ENCODE measurements at regions not wholly inside any gene's neighbourhood (a gene's known extent, or its start where the extent isn't known, plus 50 kb on each side); places are given as distances from the start of the nearest gene placed in this dataset.
"Not testable (repeated sequence)": the region's sequence is repeated elsewhere in the genome, so short reads cannot be mapped to it uniquely, and the experiment has no call there.

- no peak for ATAC-seq
- intact Hi-C loops (cut with DNase I, micrococcal nuclease): no loop called here
- no peaks in the 10 kb centered on the region for H3K36me3 ChIP-seq (ENCODE audit: low read depth)
Observed at GRCh38 chr2:142615876-142616275, 261.6 kb upstream of the KYNU start.

GRCh38 chr2:142613193-142613592 lies 264.3 kb upstream of the KYNU start:
- H3K36me3 ChIP-seq (ENCODE audit: low read depth); DNase-seq; H3K9me3 ChIP-seq; ATAC-seq; intact Hi-C loops (cut with DNase I, micrococcal nuclease); H3K4me3 ChIP-seq; H3K4me1 ChIP-seq (ENCODE audit: low read depth): not testable (repeated sequence)

More at GRCh38 chr2:142615876-142616275, 261.6 kb upstream of the KYNU start:
- Histone ChIP-seq H3K4me3 (no peak overlapping the region), H3K4me1 (ENCODE audit: low read depth) (no peaks in the 10 kb centered on the region), H3K9me3 (no peaks in the 10 kb centered on the region)
- no peak for TF ChIP-seq CTCF (IDR thresholded peaks at IDR 0.05)
- peak in 1 of 3 donors; percentile 13 for DNase-seq

GRCh38 chr2:142605421-142605820 lies 272.0 kb upstream of the KYNU start:
- TF ChIP-seq CTCF (IDR thresholded peaks at IDR 0.05): no peak
- no peak for ATAC-seq
- intact Hi-C loops (cut with DNase I, micrococcal nuclease): no loop called here

GRCh38 chr2:142603759-142604158 lies 273.7 kb upstream of the KYNU start:
- Histone ChIP-seq H3K9me3 (no peaks in the 10 kb centered on the region), H3K4me1 (ENCODE audit: low read depth) (no peaks in the 10 kb centered on the region), H3K4me3 (no peak overlapping the region), H3K36me3 (ENCODE audit: low read depth) (no peaks in the 10 kb centered on the region)
- intact Hi-C loops (cut with DNase I, micrococcal nuclease): no loop called here
- no peak for DNase-seq
- no peak for ATAC-seq
- TF ChIP-seq CTCF (IDR thresholded peaks at IDR 0.05): no peak

More at GRCh38 chr2:142605421-142605820, 272.0 kb upstream of the KYNU start:
- no peak overlapping the region for H3K4me3 ChIP-seq
- H3K9me3 ChIP-seq: no peaks in the 10 kb centered on the region
- DNase-seq: no peak
- no peaks in the 10 kb centered on the region for H3K4me1 ChIP-seq (ENCODE audit: low read depth)
- H3K36me3 ChIP-seq (ENCODE audit: low read depth): no peaks in the 10 kb centered on the region

- intact Hi-C loops (cut with DNase I, micrococcal nuclease): no loop called here
- no peak for TF ChIP-seq CTCF (IDR thresholded peaks at IDR 0.05)
- Histone ChIP-seq H3K9me3 (no peaks in the 10 kb centered on the region), H3K4me1 (ENCODE audit: low read depth) (no peaks in the 10 kb centered on the region), H3K36me3 (ENCODE audit: low read depth) (no peaks in the 10 kb centered on the region), H3K4me3 (no peak overlapping the region)
- ATAC-seq: no peak
- DNase-seq: no peak
Observed at GRCh38 chr2:142602418-142602989, 275.0 kb upstream of the KYNU start.

- no peak overlapping the region for H3K4me3 ChIP-seq
- no peak for ATAC-seq
- DNase-seq: no peak
- no peaks in the 10 kb centered on the region for H3K36me3 ChIP-seq (ENCODE audit: low read depth)
- H3K9me3 ChIP-seq: no peaks in the 10 kb centered on the region
- no peaks in the 10 kb centered on the region for H3K4me1 ChIP-seq (ENCODE audit: low read depth)
- no peak for TF ChIP-seq CTCF (IDR thresholded peaks at IDR 0.05)
- intact Hi-C loops (cut with DNase I, micrococcal nuclease): no loop called here
Observed at GRCh38 chr2:142601794-142602193, 275.7 kb upstream of the KYNU start.
